ENCODE measurements at regions not wholly inside any gene's neighbourhood (a gene's known extent, or its start where the extent isn't known, plus 50 kb on each side); places are given as distances from the start of the nearest gene placed in this dataset.

GRCh38 chr10:36351159-36351558, 709.1 kb upstream of the FZD8 start:
- in situ Hi-C loops (cut with HindIII; ENCODE audit: low pct_unique_long_range_greater_than_20kb, low sequenced_read_pairs): no loop called here
- DNase-seq (ENCODE audit: low read depth, low spot score): no peak

DNA sequence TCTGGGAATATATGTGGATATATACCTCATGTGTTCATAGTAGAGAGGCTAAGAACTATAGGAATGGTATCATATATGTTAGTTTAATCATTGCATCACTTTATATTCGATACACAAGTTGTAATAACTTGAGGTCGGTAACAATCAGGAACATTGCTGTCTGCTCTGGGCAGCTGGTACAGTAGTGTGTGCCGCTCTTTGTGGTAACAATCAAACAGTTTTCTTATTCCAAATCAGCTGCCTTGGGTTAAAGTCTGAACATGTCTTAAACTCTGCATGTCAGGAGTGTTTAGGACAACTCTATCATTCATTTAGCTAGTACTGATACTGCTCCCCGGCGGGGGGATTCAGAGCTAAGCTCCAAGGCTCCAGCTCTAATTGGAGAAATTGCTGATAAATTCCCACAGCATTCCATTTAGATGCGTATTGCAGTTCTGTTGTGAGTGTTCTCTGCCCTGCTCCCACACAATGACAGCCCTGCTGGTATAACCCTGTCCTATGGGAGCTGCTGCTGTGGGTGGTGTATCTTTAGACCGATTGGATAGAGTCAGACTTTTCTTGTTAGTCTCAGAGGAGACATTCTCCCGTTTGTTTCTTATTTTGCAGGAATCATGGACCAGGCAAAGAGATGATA, 707.5 kb upstream of the FZD8 start:
- in situ Hi-C loops (cut with HindIII; ENCODE audit: low pct_unique_long_range_greater_than_20kb, low sequenced_read_pairs): no loop called here

GRCh38 chr10:36345807-36346206, 703.7 kb upstream of the FZD8 start:
- in situ Hi-C loops (cut with HindIII; ENCODE audit: low pct_unique_long_range_greater_than_20kb, low sequenced_read_pairs): no loop called here
- DNase-seq (ENCODE audit: low read depth, low spot score): no peak

More for the DNA sequence above, 707.5 kb upstream of the FZD8 start:
- DNase-seq (ENCODE audit: low read depth, low spot score): no peak

GRCh38 chr10:36345175-36345533, 703.1 kb upstream of the FZD8 start:
- DNase-seq (ENCODE audit: low read depth, low spot score): no peak
- in situ Hi-C loops (cut with HindIII; ENCODE audit: low pct_unique_long_range_greater_than_20kb, low sequenced_read_pairs): no loop called here

DNA sequence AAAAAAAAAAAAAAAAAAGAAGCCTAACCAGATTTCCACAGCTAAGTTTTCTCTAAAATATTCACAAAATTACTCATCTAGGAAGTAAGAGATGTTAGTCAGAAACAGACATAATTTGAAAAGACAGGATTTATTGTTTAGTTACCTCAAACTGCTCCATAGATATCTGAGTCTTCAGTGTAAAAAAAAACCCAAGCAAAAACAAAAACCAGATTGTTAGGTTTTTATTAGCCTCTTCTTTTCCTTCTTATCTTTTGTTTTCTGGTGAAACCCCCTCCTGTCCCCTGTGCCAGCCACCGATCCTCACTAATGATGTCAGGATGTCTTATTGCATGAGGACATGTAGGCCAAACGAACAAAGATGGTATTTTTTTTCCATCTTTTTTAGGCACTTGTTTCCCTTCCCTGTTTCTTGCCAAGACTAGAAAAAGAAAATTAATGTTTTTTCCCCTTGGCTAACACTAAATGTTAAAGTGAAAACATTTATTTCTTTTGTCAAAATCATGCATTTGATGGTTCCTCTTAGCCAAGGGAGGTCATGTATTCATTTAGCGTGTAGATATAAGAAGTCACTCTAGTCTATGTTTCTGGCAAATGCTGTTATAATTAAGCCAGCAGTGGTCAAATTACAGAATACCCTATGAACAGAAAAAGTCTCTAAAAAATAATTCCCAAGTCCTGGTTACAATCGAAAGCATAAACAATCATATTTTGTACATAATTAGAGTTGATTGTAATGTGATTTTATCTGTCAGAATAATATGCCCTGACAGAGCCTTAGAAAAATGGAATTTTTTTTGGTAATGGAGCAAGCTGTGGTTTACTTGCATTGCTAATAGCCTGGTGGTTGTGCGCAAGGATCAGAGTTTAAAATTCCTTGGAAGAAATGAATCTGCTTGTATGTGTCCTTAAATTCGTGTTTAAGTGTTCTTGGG, 702.4 kb upstream of the FZD8 start:
- peak; percentile 35 for DNase-seq (ENCODE audit: low read depth, low spot score)
- in situ Hi-C loops (cut with HindIII; ENCODE audit: low pct_unique_long_range_greater_than_20kb, low sequenced_read_pairs): no loop called here

DNA sequence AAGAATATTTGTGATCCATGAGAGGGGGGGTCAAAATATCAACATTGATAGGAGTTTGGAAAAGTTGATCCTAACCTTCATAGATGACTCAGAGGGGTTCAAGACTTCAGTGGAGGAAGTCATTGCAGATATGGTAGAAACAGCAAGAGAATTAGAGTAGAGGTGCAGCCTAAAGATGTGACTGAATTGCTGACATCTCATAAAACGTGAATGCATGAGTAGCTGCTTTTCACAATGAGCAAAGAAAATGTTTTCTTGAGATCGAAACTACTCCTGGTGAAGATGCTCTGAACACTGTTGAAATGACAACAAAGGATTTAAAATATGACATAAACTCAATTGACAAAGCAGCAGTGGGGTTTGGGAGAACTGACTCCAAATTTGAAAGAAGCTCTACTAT, 700.7 kb upstream of the FZD8 start:
- in situ Hi-C loops (cut with HindIII; ENCODE audit: low pct_unique_long_range_greater_than_20kb, low sequenced_read_pairs): no loop called here

GRCh38 chr10:36341471-36341870, 699.4 kb upstream of the FZD8 start:
- in situ Hi-C loops (cut with HindIII; ENCODE audit: low pct_unique_long_range_greater_than_20kb, low sequenced_read_pairs): no loop called here
- DNase-seq (ENCODE audit: low read depth, low spot score): no peak

More for the DNA sequence above, 700.7 kb upstream of the FZD8 start:
- no peak for DNase-seq (ENCODE audit: low read depth, low spot score)

- DNase-seq (ENCODE audit: low read depth, low spot score): no peak
- in situ Hi-C loops (cut with HindIII; ENCODE audit: low pct_unique_long_range_greater_than_20kb, low sequenced_read_pairs): no loop called here
Observed at GRCh38 chr10:36336315-36336714, 694.2 kb upstream of the FZD8 start.

DNA sequence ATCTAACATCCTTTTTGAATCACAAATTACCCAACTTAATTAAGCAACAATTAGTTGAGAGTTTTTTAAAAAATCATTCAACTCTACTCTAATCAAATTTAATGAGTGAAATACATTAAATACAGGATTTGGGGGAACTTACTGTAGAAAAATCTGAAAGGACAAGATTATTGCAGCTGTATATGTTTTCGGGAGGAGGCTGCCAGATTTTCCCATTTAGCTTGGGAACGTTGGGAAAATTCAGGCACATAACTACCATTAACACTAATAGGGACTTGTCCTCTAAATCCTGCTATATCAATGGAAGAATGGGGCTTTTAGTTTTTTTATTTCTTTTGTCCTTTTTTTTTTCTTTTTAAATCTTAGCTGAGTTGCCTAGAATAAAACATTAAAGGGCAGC, 691.4 kb upstream of the FZD8 start:
- no peak for DNase-seq (ENCODE audit: low read depth, low spot score)
- in situ Hi-C loops (cut with HindIII; ENCODE audit: low pct_unique_long_range_greater_than_20kb, low sequenced_read_pairs): no loop called here

- DNase-seq (ENCODE audit: low read depth, low spot score): no peak
Observed at GRCh38 chr10:36332926-36333325, 690.8 kb upstream of the FZD8 start.

DNA sequence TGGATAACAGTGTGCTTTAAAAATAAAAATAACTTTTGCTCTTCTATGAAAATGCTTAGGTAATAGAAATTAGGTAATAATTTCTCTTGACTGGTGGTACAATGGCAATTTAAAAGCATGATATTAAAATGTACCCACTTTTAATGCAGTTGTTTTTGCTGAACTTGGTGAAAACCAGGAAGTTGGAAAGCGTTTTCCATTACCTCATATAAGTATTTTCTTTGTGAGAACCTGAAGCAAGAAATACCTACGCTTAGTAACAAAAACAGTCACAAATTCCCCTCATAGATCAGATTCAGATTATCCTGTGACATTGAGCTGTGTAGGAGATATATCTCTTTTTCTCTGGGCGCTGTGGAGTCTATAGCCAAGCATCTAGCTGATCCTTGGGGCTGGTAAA, 689.0 kb upstream of the FZD8 start:
- in situ Hi-C loops (cut with HindIII; ENCODE audit: low pct_unique_long_range_greater_than_20kb, low sequenced_read_pairs): no loop called here
- no peak for DNase-seq (ENCODE audit: low read depth, low spot score)

More at GRCh38 chr10:36332926-36333325, 690.8 kb upstream of the FZD8 start:
- in situ Hi-C loops (cut with HindIII; ENCODE audit: low pct_unique_long_range_greater_than_20kb, low sequenced_read_pairs): no loop called here

GRCh38 chr10:36325815-36326214, 683.7 kb upstream of the FZD8 start:
- in situ Hi-C loops (cut with HindIII; ENCODE audit: low pct_unique_long_range_greater_than_20kb, low sequenced_read_pairs): no loop called here
- DNase-seq (ENCODE audit: low read depth, low spot score): no peak

- in situ Hi-C loops (cut with HindIII; ENCODE audit: low pct_unique_long_range_greater_than_20kb, low sequenced_read_pairs): no loop called here
- DNase-seq (ENCODE audit: low read depth, low spot score): no peak
Observed at GRCh38 chr10:36324831-36325230, 682.7 kb upstream of the FZD8 start.

DNA sequence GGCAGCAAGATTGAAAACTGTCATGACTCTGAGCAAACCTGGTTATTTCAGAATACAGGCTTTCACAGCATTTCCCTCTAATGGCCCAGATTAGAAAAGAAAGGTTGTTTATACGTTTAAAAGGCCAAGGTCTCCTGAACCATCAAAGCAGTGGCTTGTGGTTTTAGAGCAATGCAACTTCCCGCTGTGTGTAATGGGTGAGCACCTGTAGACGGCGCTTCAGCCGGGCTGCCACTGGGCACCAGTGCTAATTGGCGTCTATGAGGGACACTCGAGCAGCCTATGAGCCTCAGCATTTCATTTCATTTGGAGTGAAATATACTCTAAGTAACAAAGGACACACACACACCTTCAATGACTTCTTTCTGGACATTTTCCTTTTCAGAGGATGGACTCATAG, 671.0 kb upstream of the FZD8 start:
- in situ Hi-C loops (cut with HindIII; ENCODE audit: low pct_unique_long_range_greater_than_20kb, low sequenced_read_pairs): no loop called here
- no peak for DNase-seq (ENCODE audit: low read depth, low spot score)

- DNase-seq (ENCODE audit: low read depth, low spot score): no peak
- in situ Hi-C loops (cut with HindIII; ENCODE audit: low pct_unique_long_range_greater_than_20kb, low sequenced_read_pairs): no loop called here
Observed at GRCh38 chr10:36303896-36304295, 661.8 kb upstream of the FZD8 start.

DNA sequence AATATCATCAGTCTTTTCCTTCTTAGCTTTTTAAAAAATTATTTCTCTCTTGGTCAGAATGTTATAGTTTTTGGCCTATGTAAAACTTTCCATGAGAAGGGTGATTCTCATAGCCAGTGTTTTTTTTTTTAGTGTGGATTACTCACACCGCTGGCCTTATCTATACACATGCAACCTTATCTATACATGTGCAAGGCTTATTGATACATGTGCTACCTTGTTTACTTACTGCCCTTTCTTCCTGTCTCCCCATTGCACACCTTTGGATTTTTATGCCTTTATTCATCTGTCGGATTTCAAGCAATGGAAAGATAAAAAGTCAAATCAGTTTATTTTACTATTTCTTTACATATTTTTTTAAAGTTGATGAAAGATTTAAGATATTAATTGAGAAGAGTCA, 660.0 kb upstream of the FZD8 start:
- in situ Hi-C loops (cut with HindIII; ENCODE audit: low pct_unique_long_range_greater_than_20kb, low sequenced_read_pairs): no loop called here
- DNase-seq (ENCODE audit: low read depth, low spot score): no peak

GRCh38 chr10:36301539-36301938, 659.4 kb upstream of the FZD8 start:
- DNase-seq (ENCODE audit: low read depth, low spot score): no peak
- in situ Hi-C loops (cut with HindIII; ENCODE audit: low pct_unique_long_range_greater_than_20kb, low sequenced_read_pairs): no loop called here

GRCh38 chr10:36301139-36301538, 659.0 kb upstream of the FZD8 start:
- in situ Hi-C loops (cut with HindIII; ENCODE audit: low pct_unique_long_range_greater_than_20kb, low sequenced_read_pairs): no loop called here
- DNase-seq (ENCODE audit: low read depth, low spot score): no peak

DNA sequence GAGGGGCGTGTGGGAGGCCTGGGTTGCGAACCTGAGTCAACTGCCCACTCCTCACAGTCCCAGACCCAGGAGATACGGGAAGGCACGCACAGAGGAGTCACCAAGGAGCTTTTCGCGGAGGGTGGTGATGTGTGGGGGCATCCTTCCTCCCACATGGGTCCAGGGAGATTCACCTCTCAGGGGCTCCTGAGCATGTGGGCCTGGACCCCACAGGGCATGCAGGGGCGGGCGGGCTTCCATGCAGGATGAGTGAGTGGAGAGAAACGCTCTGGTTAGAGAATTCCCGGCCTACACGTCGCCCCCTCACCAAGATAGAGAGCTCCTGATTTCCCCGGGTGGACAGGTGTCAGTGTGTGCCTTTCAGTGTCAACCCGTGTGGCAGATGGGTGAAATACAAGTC, 641.7 kb upstream of the FZD8 start:
- in situ Hi-C loops (cut with HindIII; ENCODE audit: low pct_unique_long_range_greater_than_20kb, low sequenced_read_pairs): no loop called here
- no peak for DNase-seq (ENCODE audit: low read depth, low spot score)
